Gastroesophageal sphincter (tissue), 3 donors: ENCODE measurements at regions not wholly inside any gene's neighbourhood (a gene's known extent, or its start where the extent isn't known, plus 50 kb on each side); places are given as distances from the start of the nearest gene placed in this dataset.

ENCODE experiments used
- CTCF ChIP-seq, 4 experiments: fragments of 200-600 bp in 2 of 4; fragments of 450-650 bp in 2 of 4; sonication (generic) in 1 of 4; IDR thresholded peaks; one replicate each; pipeline ENCODE4 v1.5.1; 2017 to 2019; ENCODE audit warnings: antibody characterized with exemption in 4 of 4, mild to moderate bottlenecking in 2 of 4, moderate library complexity in 2 of 4
- POLR2A ChIP-seq, 2 donors: fragments of 450-650 bp; IDR thresholded peaks; one replicate each; pipeline ENCODE4 v1.6.1; 2017; ENCODE audit warnings: antibody characterized with exemption in 2 of 2, mild to moderate bottlenecking in 2 of 2, moderate library complexity in 1 of 2

GRCh38 chr6:80544555-80544954 is 438.1 kb downstream of the BCKDHB start:
- TF ChIP-seq CTCF (IDR thresholded peaks at IDR 0.05) (no peak), POLR2A (IDR thresholded peaks at IDR 0.05) (no peak)
